SK-N-MC (cell line): ENCODE measurements at regions not wholly inside any gene's neighbourhood (a gene's known extent, or its start where the extent isn't known, plus 50 kb on each side); places are given as distances from the start of the nearest gene placed in this dataset.

Experiments
- DNase-seq: peaks from one replicate; pipeline ENCODE4 v3.0.0-alpha.2; 2011; ENCODE audit warnings: low read depth, low spot score
- H3K27ac ChIP-seq: fragments of 200-600 bp; sonication (generic); 2 replicates; pipeline ENCODE4 v1.5.1; 2016; ENCODE audit warnings: mixed run types
- H3K36me3 ChIP-seq: fragments of 200-600 bp; sonication (generic); 2 replicates; pipeline ENCODE4 v1.6.1; 2017; ENCODE audit warnings: antibody characterized with exemption, low read length, mixed read lengths; ENCODE audit not compliant: insufficient read depth
- H3K4me3 ChIP-seq: fragments of 200-600 bp; sonication (generic); 2 replicates; pipeline ENCODE4 v1.5.1; 2016
- H3K9ac ChIP-seq: fragments of 200-600 bp; sonication (generic); 2 replicates; pipeline ENCODE4 v1.8.0; 2017; ENCODE audit warnings: mixed run types, mixed read lengths; ENCODE audit not compliant: insufficient read length
- H3K9me3 ChIP-seq: fragments of 200-600 bp; sonication (generic); 2 replicates; pipeline ENCODE4 v1.6.1; 2017; ENCODE audit warnings: low read depth, mild to moderate bottlenecking, antibody characterized with exemption, low read length, moderate library complexity, mixed read lengths
- EZH2 ChIP-seq: fragments of 200-600 bp; sonication (generic); IDR thresholded peaks from one replicate; pipeline ENCODE4 v1.6.1; 2017; ENCODE audit warnings: antibody characterized with exemption
- FOXP2 ChIP-seq: optimal IDR thresholded peaks from 2 replicates; pipeline ENCODE3; 2011; ENCODE audit warnings: mild to moderate bottlenecking, moderate library complexity; ENCODE audit not compliant: insufficient read depth; ENCODE audit errors: extremely low read length, control extremely low read depth
- POLR2AphosphoS5 ChIP-seq: IDR thresholded peaks from 2 replicates; pipeline ENCODE4 v1.6.1; 2012; ENCODE audit warnings: mild to moderate bottlenecking, low read depth, low read length, borderline replicate concordance

GRCh38 chr5:23208959-23209431 is 298.4 kb upstream of the PRDM9 start:
- Histone ChIP-seq H3K9ac (no peak overlapping the region), H3K36me3 (no peaks in the 10 kb centered on the region), H3K9me3 (no peaks in the 10 kb centered on the region), H3K4me3 (no peak overlapping the region), H3K27ac (no peak overlapping the region)
- DNase-seq: peak; percentile 72
- no peak for TF ChIP-seq EZH2
- TF ChIP-seq FOXP2: no peak
- no peak for TF ChIP-seq POLR2AphosphoS5

- peaks cover 4% of the 10 kb centered on the region; the same call in 1 of the 2 replicates for H3K9me3 ChIP-seq
- no peak overlapping the region for H3K9ac ChIP-seq
- H3K36me3 ChIP-seq: no peaks in the 10 kb centered on the region
- DNase-seq: no peak
- H3K4me3 ChIP-seq: no peak overlapping the region
- H3K27ac ChIP-seq: no peak overlapping the region
- TF ChIP-seq EZH2: no peak
- TF ChIP-seq POLR2AphosphoS5: no peak
- TF ChIP-seq FOXP2: no peak
Observed at GRCh38 chr5:23204111-23204510, 303.3 kb upstream of the PRDM9 start.

- no peak overlapping the region for H3K9ac ChIP-seq
Observed at GRCh38 chr5:23169660-23170416, 316.7 kb upstream of the CDH12 start.

GRCh38 chr5:23164971-23165370 is 311.8 kb upstream of the CDH12 start:
- no peak overlapping the region for H3K4me3 ChIP-seq
- H3K9me3 ChIP-seq: no peaks in the 10 kb centered on the region
- no peak overlapping the region for H3K9ac ChIP-seq
- no peak overlapping the region for H3K27ac ChIP-seq
- no peaks in the 10 kb centered on the region for H3K36me3 ChIP-seq
- DNase-seq: no peak
- TF ChIP-seq FOXP2 (no peak), EZH2 (no peak), POLR2AphosphoS5 (no peak)

More at GRCh38 chr5:23169660-23170416, 316.7 kb upstream of the CDH12 start:
- Histone ChIP-seq H3K36me3 (no peaks in the 10 kb centered on the region), H3K4me3 (no peak overlapping the region), H3K27ac (no peak overlapping the region), H3K9me3 (no peaks in the 10 kb centered on the region)
- DNase-seq: no peak
- TF ChIP-seq FOXP2 (no peak), POLR2AphosphoS5 (no peak), EZH2 (no peak)

DNA sequence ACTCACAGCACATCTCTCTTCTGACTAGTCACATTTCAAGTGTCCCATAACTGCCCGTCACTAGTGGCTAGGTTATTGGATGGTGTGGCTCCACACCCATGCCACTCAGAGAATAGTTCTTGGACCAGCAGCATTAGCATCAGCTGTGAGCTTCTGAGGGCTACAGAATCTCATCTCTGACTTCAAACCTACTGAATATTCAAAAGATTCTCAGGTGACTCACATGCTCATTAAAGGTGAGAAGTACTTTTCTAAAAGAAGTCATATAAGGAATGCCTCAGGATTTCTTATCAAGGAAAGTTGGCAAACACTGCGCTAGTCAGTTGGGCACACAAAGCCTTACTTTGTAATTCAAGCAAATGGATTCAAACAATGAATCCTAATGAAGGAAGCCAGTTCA is 305.0 kb upstream of the CDH12 start:
- no peaks in the 10 kb centered on the region for H3K9me3 ChIP-seq
- DNase-seq: no peak
- no peak overlapping the region for H3K4me3 ChIP-seq
- H3K9ac ChIP-seq: no peak overlapping the region
- H3K27ac ChIP-seq: no peak overlapping the region
- no peak for TF ChIP-seq POLR2AphosphoS5
- no peak for TF ChIP-seq EZH2
- TF ChIP-seq FOXP2: no peak
- no peaks in the 10 kb centered on the region for H3K36me3 ChIP-seq

DNA sequence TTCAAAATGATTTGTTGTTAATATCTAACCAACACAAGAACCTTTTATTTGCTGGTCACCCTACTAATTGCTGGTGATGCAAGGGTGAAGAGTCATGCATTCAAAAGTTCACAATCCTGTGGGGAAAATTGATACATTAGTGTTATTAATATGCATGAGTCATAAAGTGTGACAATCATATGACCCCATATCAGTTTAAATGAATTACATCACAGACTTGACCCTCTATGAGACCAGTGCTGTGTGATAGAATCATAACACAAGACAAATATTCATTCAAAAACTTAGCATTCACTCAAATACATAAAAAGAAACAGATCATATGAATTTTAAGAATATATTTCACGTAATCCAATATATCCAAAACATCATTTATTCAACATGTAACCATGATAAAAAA is 304.6 kb upstream of the CDH12 start:
- H3K9me3 ChIP-seq: no peaks in the 10 kb centered on the region
- TF ChIP-seq EZH2 (no peak), FOXP2 (no peak), POLR2AphosphoS5 (no peak)

DNA sequence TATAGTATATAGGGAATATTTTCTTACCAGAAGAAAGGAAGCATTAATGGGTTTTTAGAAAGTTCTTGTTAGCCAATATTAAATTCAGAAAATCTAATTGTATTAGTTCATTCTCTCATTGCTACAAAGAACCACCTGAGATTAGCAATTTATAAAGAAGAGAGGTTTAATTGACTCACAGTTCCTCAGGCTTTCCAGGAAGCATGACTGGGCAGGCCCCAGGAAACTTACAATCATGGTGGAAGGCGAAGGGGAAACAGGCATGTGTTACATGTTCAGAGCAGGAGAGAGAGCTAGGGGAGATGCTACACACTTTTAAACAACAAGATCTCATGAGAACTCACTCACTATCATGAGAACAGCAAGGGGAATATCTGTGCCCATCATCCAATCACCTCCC is 304.0 kb upstream of the CDH12 start:
- Histone ChIP-seq H3K36me3 (no peaks in the 10 kb centered on the region), H3K9me3 (no peaks in the 10 kb centered on the region), H3K4me3 (no peak overlapping the region), H3K9ac (no peak overlapping the region), H3K27ac (no peak overlapping the region)
- TF ChIP-seq FOXP2 (no peak), EZH2 (no peak), POLR2AphosphoS5 (no peak)
- no peak for DNase-seq

More for the DNA sequence above, 304.6 kb upstream of the CDH12 start:
- no peaks in the 10 kb centered on the region for H3K36me3 ChIP-seq
- no peak overlapping the region for H3K27ac ChIP-seq
- no peak for DNase-seq
- H3K4me3 ChIP-seq: no peak overlapping the region
- H3K9ac ChIP-seq: no peak overlapping the region

DNA sequence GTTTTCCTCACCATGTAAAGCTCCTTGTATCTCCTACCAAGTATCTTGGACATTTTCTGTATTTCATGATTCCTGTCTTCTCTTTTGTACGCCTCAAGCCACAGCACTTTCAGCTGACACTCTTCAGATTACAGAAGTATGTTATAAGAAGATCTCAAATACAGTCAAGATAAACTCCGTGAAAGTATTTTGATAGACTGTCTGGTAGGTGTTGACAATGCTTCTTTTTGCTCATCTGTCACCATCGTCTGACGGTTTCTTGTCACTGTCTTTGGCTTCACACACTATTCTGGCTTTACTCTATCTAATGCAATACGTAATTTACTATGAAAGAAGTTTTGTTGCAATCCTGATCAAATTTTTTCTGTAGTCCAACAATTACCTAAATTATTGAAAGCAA is 294.5 kb upstream of the CDH12 start:
- no peak overlapping the region for H3K9ac ChIP-seq
- TF ChIP-seq EZH2 (no peak), FOXP2 (no peak), POLR2AphosphoS5 (no peak)

GRCh38 chr5:23146183-23146582 is 293.0 kb upstream of the CDH12 start:
- H3K9me3 ChIP-seq: no peaks in the 10 kb centered on the region
- no peak for DNase-seq
- no peak overlapping the region for H3K9ac ChIP-seq
- H3K4me3 ChIP-seq: no peak overlapping the region
- no peaks in the 10 kb centered on the region for H3K36me3 ChIP-seq
- H3K27ac ChIP-seq: no peak overlapping the region
- TF ChIP-seq EZH2 (no peak), POLR2AphosphoS5 (no peak), FOXP2 (no peak)

More for the DNA sequence above, 294.5 kb upstream of the CDH12 start:
- no peak for DNase-seq
- no peak overlapping the region for H3K4me3 ChIP-seq
- no peaks in the 10 kb centered on the region for H3K36me3 ChIP-seq
- no peak overlapping the region for H3K27ac ChIP-seq
- no peaks in the 10 kb centered on the region for H3K9me3 ChIP-seq
